Activated B cell treated with CpG ODN at 0.5 μM for 24 hours (primary cell): ENCODE measurements at regions not wholly inside any gene's neighbourhood (a gene's known extent, or its start where the extent isn't known, plus 50 kb on each side); places are given as distances from the start of the nearest gene placed in this dataset.

Source experiments
- ATAC-seq: fragments of 200-7000 bp; cut with Tn5 transposase; one replicate; pipeline ENCODE4 v1.10.0; 2021; ENCODE audit warnings: low read depth, mild to moderate bottlenecking, moderate library complexity
- CTCF ChIA-PET: fragments of 350-600 bp; sonication (Branson Sonifier 250); formaldehyde crosslinking; loops from one replicate; lab custom pipeline; 2021; ENCODE audit warnings: antibody characterized with exemption; lab: Charles Lee
- POLR2A ChIA-PET: fragments of 350-600 bp; sonication (Branson Sonifier 250); formaldehyde crosslinking; loops from one replicate; lab custom pipeline; 2021; ENCODE audit warnings: antibody characterized with exemption; lab: Charles Lee
- DNase-seq: peaks from one replicate; pipeline ENCODE4 v3.0.0; 2022
- H3K27ac Mint-ChIP-seq: one replicate; pipeline ENCODE4 v1.8.0; 2020; ENCODE audit warnings: mixed read lengths
- H3K27me3 Mint-ChIP-seq: one replicate; pipeline ENCODE4 v1.8.0; 2021; ENCODE audit warnings: mixed read lengths
- H3K36me3 Mint-ChIP-seq: one replicate; pipeline ENCODE4 v1.8.0; 2021; ENCODE audit warnings: low read depth, mixed read lengths
- H3K4me1 Mint-ChIP-seq: one replicate; pipeline ENCODE4 v1.8.0; 2021; ENCODE audit warnings: mixed read lengths
- H3K4me3 Mint-ChIP-seq: one replicate; pipeline ENCODE4 v1.8.0; 2020; ENCODE audit warnings: mild to moderate bottlenecking, mixed read lengths
- H3K9me3 Mint-ChIP-seq: one replicate; pipeline ENCODE4 v1.8.0; 2020; ENCODE audit warnings: mixed read lengths
- CTCF ChIP-seq: fragments of 200-600 bp; IDR thresholded peaks from one replicate; pipeline ENCODE4 v1.8.0; 2022; ENCODE audit warnings: antibody characterized with exemption, mild to moderate bottlenecking
- intact Hi-C: fragments of 100-400 bp; cut with micrococcal nuclease; formaldehyde crosslinking; loops from one replicate; pipeline ENCODE4 v1.15.1; 2024

GRCh38 chr6:163708466-163708865 is 293.9 kb downstream of the QKI start:
- H3K9me3 Mint-ChIP-seq = peaks cover 2% of the 10 kb centered on the region
- TF ChIP-seq CTCF = no peak
- H3K27me3 Mint-ChIP-seq = no peaks in the 10 kb centered on the region
- peaks cover 98% of the 10 kb centered on the region for H3K4me1 Mint-ChIP-seq
- no peak overlapping the region for H3K4me3 Mint-ChIP-seq
- POLR2A ChIA-PET = interaction anchor here (1.1 to 1.8 kb wide), 4 partner anchors 10 to 47 kb away, joined by 3 to 10 read pairs (median 4); no protein-coding TSS in a partner anchor
- intact Hi-C loops = loop anchor here (1.0 to 5.0 kb wide), 2 partner anchors 48 to 249 kb away; no protein-coding TSS in a partner anchor
- H3K27ac Mint-ChIP-seq = peak overlapping the region; percentile 70
- no peaks in the 10 kb centered on the region for H3K36me3 Mint-ChIP-seq
- ATAC-seq (no peak), DNase-seq (no peak)
- CTCF ChIA-PET = interaction anchor here (0.5 to 1.6 kb wide), 6 partner anchors 24 to 248 kb away, joined by 3 to 4 read pairs (median 3); no protein-coding TSS in a partner anchor

DNA sequence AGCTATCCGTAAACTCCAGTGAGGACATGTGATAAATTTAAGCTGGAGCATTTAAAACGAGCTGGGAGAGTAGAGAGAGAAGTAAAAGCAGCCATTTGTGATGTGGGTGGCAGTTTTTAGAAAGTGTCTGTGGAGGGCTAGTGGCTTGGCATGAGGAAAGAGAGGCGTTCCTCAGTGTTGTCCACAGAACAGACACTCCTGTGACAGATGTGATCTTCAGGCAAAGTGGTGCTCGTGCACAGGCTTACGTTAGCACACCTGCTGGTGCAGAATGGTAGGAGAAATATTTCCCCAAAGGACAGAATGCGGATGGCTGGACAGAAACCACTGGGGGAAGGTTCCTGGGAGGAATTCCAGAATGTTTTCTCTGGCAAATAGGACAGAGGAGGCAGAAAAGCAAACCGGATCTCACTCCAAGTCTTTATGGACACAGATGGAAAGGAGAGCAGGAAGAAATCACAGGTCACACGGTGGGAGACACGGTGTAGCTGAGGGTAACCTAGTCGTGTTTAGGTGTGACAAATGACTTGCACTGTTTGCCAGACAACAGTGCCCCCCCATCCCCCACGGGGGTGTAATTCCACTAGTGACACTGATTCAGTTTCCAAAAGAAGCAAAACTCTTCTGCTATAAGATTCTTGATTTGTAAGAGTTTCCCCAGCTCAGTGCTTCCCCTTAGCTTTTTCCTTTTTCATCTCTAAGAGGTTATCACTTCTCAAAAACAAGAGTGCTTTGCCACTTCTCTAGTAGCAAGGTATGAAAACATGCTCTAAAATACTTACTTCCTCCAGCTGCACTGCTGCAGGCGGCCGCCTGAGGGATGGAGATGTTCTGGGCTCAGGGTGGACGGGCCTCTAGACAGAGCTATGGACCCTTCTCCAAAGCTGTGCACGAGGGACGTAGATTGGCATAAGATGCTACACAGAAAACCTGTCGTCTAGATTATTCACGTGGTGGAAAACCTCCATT is 293.2 kb downstream of the QKI start:
- POLR2A ChIA-PET = interaction anchor here (0.9 to 1.4 kb wide), 4 partner anchors 11 to 49 kb away, joined by 3 to 10 read pairs (median 4); no protein-coding TSS in a partner anchor
- peaks cover 100% of the 10 kb centered on the region for H3K4me1 Mint-ChIP-seq

GRCh38 chr6:163706500-163707087 is 292.1 kb downstream of the QKI start:
- Mint-ChIP-seq H3K36me3 (no peaks in the 10 kb centered on the region), H3K27ac (peak overlapping the region; percentile 66), H3K4me3 (no peak overlapping the region), H3K4me1 (peaks cover 100% of the 10 kb centered on the region), H3K27me3 (no peaks in the 10 kb centered on the region), H3K9me3 (peaks cover 2% of the 10 kb centered on the region)
- intact Hi-C loops = loop anchor here (1.0 to 5.0 kb wide), 4 partner anchors 22 to 292 kb away; partner anchors contain the start of gene QKI
- DNase-seq (no peak), ATAC-seq (peak; percentile 20)
- ChIA-PET POLR2A (interaction anchor here (0.9 to 1.8 kb wide), 2 partner anchors 39 to 41 kb away, joined by 3 to 5 read pairs; no protein-coding TSS in a partner anchor), CTCF (interaction anchor here (1.6 kb wide), 1 partner anchor 37 kb away, joined by 4 read pairs; no protein-coding TSS in a partner anchor)
- TF ChIP-seq CTCF = no peak

More for the DNA sequence above, 293.2 kb downstream of the QKI start:
- intact Hi-C loops = loop anchor here (1.0 to 5.0 kb wide), 4 partner anchors 23 to 293 kb away; partner anchors contain the start of gene QKI
- Mint-ChIP-seq H3K36me3 (no peaks in the 10 kb centered on the region), H3K4me3 (peak overlapping the region; percentile 59), H3K27me3 (no peaks in the 10 kb centered on the region), H3K9me3 (peaks cover 2% of the 10 kb centered on the region), H3K27ac (peak overlapping the region; percentile 70)
- CTCF ChIA-PET = interaction anchor here (0.7 to 1.6 kb wide), 6 partner anchors 23 to 249 kb away, joined by 3 to 4 read pairs (median 4); no protein-coding TSS in a partner anchor
- DNase-seq (no peak), ATAC-seq (peak; percentile 53)
- no peak for TF ChIP-seq CTCF

GRCh38 chr6:163705923-163706322 is 291.4 kb downstream of the QKI start:
- peaks cover 2% of the 10 kb centered on the region for H3K9me3 Mint-ChIP-seq
- ATAC-seq (peak; percentile 53), DNase-seq (no peak)
- CTCF ChIA-PET = no interaction called here
- TF ChIP-seq CTCF = no peak
- peak overlapping the region; percentile 68 for H3K27ac Mint-ChIP-seq
- H3K4me3 Mint-ChIP-seq = peak overlapping the region; percentile 15
- H3K27me3 Mint-ChIP-seq = no peaks in the 10 kb centered on the region
- H3K36me3 Mint-ChIP-seq = no peaks in the 10 kb centered on the region
- intact Hi-C loops = loop anchor here (1.0 to 5.0 kb wide), 4 partner anchors 21 to 291 kb away; partner anchors contain the start of gene QKI
- H3K4me1 Mint-ChIP-seq = peaks cover 100% of the 10 kb centered on the region
- POLR2A ChIA-PET = interaction anchor here (0.9 to 1.8 kb wide), 2 partner anchors 39 to 40 kb away, joined by 3 to 5 read pairs; no protein-coding TSS in a partner anchor
